IPS-11a (cell line): ENCODE measurements at regions not wholly inside any gene's neighbourhood (a gene's known extent, or its start where the extent isn't known, plus 50 kb on each side); places are given as distances from the start of the nearest gene placed in this dataset.

Experiments used
- H3K4me3 ChIP-seq: one replicate; pipeline ENCODE4 v1.5.1; 2013; ENCODE audit warnings: low read depth, low read length, control low read depth

GRCh38 chr6:119479860-119480655, 130.5 kb upstream of the MAN1A1 start:
- H3K4me3 ChIP-seq, result no peak overlapping the region

- no peak overlapping the region for H3K4me3 ChIP-seq
Observed at GRCh38 chr6:119476554-119476953, 127.0 kb upstream of the MAN1A1 start.

GRCh38 chr6:119476024-119476423, 126.5 kb upstream of the MAN1A1 start:
- H3K4me3 ChIP-seq, result no peak overlapping the region

- no peak overlapping the region for H3K4me3 ChIP-seq
Observed at GRCh38 chr6:119470893-119471542, 121.5 kb upstream of the MAN1A1 start.

GRCh38 chr6:119467488-119468081, 118.0 kb upstream of the MAN1A1 start:
- H3K4me3 ChIP-seq, result no peak overlapping the region

GRCh38 chr6:119466226-119466625, 116.7 kb upstream of the MAN1A1 start:
- H3K4me3 ChIP-seq, result no peak overlapping the region

- H3K4me3 ChIP-seq, result no peak overlapping the region
Observed at GRCh38 chr6:119463081-119463626, 113.6 kb upstream of the MAN1A1 start.

- H3K4me3 ChIP-seq, result no peak overlapping the region
Observed at GRCh38 chr6:119461187-119461586, 111.6 kb upstream of the MAN1A1 start.

GRCh38 chr6:119459207-119459974, 109.8 kb upstream of the MAN1A1 start:
- no peak overlapping the region for H3K4me3 ChIP-seq

GRCh38 chr6:119454714-119455113, 105.2 kb upstream of the MAN1A1 start:
- no peak overlapping the region for H3K4me3 ChIP-seq

GRCh38 chr6:119453242-119454200, 104.0 kb upstream of the MAN1A1 start:
- H3K4me3 ChIP-seq, result no peak overlapping the region

- no peak overlapping the region for H3K4me3 ChIP-seq
Observed at GRCh38 chr6:119449331-119450156, 100.0 kb upstream of the MAN1A1 start.

- no peak overlapping the region for H3K4me3 ChIP-seq
Observed at GRCh38 chr6:119447921-119448320, 98.4 kb upstream of the MAN1A1 start.

- no peak overlapping the region for H3K4me3 ChIP-seq
Observed at GRCh38 chr6:119446609-119447008, 97.0 kb upstream of the MAN1A1 start.

- no peak overlapping the region for H3K4me3 ChIP-seq
Observed at GRCh38 chr6:119446115-119446554, 96.6 kb upstream of the MAN1A1 start.

GRCh38 chr6:119445666-119446065, 96.1 kb upstream of the MAN1A1 start:
- no peak overlapping the region for H3K4me3 ChIP-seq

- no peak overlapping the region for H3K4me3 ChIP-seq
Observed at GRCh38 chr6:119444642-119445557, 95.3 kb upstream of the MAN1A1 start.
